DMS114 treated with DMSO at 0.1 percent for 48 hours (cell line): ENCODE measurements at regions not wholly inside any gene's neighbourhood (a gene's known extent, or its start where the extent isn't known, plus 50 kb on each side); places are given as distances from the start of the nearest gene placed in this dataset.

Experiments
- DNase-seq: peaks from one replicate; lab custom pipeline; 2025; ENCODE audit not compliant: unreplicated experiment; lab: John Stamatoyannopoulos, UW

GRCh38 chr1:201655243-201655642, 116.3 kb downstream of the NAV1 start:
- no peak for DNase-seq

DNA sequence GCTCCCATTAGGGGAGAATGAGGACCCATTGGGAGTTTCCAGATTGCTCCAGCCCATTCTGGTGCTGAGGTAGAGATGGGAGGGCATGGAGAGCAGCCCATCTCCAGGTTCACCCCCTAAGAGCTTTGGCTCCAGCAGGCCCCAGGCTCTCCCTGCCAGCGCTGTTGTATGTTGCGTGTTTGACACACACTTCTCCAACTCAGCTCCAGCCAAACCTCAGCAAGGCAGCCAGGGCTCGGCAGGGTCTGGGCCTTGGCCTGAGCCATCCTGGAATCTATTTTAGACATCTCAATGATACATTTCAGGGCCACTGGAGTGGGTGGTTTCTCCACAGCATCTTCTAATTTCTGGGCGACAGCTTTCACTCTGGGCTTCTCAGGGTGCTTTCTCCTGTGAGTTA, 117.0 kb downstream of the NAV1 start:
- DNase-seq: no peak

- DNase-seq: no peak
Observed at GRCh38 chr1:201656311-201657032, 117.5 kb downstream of the NAV1 start.

GRCh38 chr1:201659572-201659971, 120.6 kb downstream of the NAV1 start:
- DNase-seq: no peak

- no peak for DNase-seq
Observed at GRCh38 chr1:201660931-201661822, 122.2 kb downstream of the NAV1 start.

DNA sequence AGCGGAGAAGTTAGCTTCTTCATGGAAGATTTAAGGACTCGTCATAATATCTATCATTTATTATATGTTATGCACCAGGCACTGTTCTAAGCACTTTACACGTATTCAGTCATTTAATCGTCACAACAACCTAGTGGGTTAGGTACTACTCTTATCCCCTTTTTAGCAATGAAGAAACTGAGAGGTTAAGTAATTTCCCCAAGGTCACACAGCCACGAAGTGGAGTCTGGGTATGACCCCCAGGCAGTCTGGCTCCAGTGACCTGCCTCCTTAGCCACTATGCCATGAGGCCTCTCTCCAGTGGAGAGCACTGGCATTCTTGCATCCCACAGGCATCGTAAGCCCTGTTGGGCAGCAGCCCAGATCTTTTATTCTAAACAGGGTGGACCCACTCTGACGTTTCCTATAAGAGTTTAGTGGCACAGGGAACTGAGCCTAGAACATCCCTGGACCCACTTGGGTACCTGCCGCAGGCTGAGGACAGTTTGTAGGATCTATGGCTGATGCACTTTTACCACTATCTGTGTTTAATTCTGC, 123.0 kb downstream of the NAV1 start:
- no peak for DNase-seq

- DNase-seq: no peak
Observed at GRCh38 chr1:201662646-201663045, 123.7 kb downstream of the NAV1 start.

DNA sequence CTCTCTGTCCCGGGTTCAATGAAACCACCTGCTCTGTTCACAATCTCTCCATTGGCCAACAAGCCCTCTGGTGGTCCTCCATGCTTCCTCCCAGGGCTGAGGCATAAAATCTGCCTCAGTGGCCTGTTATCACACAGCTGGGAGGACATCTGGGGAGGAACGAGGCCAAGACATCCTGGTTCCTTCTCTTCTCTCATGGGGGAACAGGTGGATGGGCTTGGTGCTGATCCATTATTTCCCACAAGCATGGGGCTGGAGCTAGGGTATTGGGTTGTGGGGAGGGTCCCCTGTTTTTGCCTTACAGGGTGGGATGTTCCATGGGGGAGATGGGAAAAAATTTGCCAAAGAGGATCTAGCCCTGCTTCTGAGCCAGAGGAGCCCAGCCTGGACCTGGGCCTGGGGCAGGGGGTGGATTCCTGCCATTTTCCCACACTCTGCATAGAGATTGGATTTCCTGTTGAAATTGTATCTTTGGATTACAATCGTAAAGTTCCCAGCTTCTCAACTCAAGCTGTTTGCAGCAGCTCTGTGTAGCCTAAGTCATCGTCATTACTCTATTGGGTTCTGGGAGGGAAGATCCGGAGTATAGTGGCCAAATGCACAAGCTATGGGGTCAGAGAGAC, 124.7 kb downstream of the NAV1 start:
- DNase-seq: no peak

- no peak for DNase-seq
Observed at GRCh38 chr1:201665036-201665435, 126.1 kb downstream of the NAV1 start.

DNA sequence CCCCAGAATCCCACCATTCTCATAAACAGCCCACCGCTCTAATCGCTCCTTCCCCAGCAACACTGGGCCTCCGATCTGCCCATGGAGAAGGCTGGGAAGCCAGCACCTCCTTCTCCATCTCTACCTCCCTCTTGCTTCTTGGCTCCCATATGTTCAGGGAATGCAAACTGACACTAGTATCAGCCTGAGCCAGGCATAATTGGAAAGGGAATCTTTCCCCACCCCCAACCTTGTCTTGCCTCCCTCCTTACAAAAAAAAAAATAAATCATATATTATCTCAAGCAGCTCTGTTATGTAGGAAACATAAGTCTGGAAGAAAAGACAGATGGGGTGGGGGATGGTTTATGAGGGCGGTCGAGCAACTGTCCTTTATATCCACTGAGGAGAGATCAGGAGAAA, 127.2 kb downstream of the NAV1 start:
- no peak for DNase-seq

DNA sequence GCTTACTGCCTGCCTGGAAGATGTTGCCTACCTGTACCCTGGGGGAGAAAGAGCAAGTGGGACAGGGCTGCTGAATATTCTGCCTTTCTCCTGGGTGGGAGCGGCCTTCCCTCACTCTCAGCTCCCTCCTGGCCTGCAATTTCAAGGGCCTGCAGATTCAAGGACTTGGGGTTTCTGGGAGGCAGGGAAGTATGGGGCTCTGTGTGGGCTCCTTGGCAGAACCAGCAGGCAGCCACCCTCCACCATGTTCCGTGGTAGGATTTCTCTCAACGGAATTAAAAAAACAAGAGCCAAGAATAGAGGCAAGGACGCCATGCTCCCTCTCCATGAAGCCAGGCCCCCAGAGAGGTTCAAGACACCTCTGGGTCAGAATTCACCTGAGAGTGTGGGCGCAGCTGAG, 127.7 kb downstream of the NAV1 start:
- no peak for DNase-seq

DNA sequence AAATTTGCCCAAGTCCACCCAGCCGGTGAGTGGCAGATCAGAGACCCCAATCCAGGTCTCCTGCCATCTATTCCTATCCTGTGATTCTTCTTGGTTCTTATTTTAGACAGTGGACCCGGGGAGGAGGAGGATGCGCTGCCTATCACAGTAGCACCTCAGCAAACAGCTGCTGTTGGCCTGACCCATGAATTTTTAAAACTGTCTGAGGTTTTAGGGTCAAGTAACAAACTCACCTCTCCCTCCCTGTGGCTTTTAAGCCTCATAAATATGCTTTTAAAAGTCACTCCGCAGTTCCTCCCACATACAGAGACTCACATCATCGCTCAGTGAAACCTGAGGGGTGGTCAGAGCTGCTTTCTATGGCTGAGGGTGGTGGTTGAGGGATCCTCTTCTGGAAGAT, 128.6 kb downstream of the NAV1 start:
- no peak for DNase-seq

DNA sequence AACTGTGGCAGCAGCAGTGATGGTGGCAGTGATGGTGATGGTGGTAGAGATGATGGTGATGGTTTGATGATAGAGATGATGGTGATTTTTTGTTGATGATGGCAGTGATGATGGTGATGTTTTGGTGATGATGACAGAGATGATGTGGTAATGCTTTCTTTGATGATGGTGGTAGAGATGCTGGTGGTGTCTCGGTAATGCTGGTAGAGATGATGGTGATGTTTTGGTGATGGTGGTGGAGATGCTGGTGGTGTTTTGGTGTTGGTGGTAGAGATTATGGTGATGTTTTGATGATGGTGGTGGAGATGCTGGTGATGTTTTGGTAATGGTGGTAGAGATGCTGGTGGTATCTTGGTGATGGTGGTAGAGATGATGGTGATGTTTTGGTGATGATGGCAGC, 131.6 kb downstream of the NAV1 start:
- DNase-seq: no peak

- no peak for DNase-seq
Observed at GRCh38 chr1:201672685-201673084, 133.8 kb downstream of the NAV1 start.

DNA sequence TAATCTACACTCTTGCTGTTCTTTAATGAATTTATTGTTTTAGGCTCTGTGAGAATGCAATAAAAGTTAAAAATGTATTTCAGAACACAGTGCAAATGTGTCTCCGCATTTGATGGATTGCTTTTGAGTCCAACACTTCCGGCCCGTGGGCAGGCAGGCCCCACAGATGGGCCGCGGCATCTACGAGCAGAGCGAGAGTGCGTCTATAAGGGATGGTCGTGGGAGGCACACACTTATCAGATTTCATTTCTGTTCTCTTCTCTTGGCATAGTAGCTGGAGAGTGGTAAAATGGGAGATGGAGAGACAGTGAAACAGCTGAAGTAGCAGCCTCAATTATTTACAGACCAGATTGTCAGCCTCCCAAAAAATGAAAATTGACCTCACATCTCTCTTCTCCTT, 134.2 kb downstream of the NAV1 start:
- no peak for DNase-seq

GRCh38 chr1:201673915-201674314, 135.0 kb downstream of the NAV1 start:
- no peak for DNase-seq

GRCh38 chr1:201675143-201675542, 136.2 kb downstream of the NAV1 start:
- DNase-seq: no peak

- no peak for DNase-seq
Observed at GRCh38 chr1:201676197-201676596, 137.3 kb downstream of the NAV1 start.

DNA sequence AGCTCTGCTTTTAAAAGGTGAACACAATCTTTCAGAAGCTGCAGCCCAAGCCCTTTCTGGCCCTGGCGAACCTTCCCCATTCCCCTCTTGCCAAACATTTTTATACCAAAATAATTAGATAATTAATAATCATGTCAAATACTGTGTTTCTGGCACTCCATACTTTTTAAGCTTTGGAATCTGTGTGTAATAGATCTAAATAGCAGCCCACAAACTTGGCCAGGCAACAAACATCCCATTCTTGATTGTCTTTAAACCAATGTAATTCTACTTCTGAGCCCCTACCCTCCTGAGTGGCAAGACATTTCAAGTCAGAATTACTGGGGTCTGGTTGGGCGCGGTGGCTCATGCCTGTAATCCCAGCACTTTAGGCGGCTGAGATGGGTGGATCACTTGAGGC, 137.7 kb downstream of the NAV1 start:
- DNase-seq: no peak

- DNase-seq: no peak
Observed at GRCh38 chr1:201678264-201679101, 139.6 kb downstream of the NAV1 start.

- no peak for DNase-seq
Observed at GRCh38 chr1:201681375-201681774, 142.4 kb downstream of the NAV1 start.
